ENCODE measurements at regions not wholly inside any gene's neighbourhood (a gene's known extent, or its start where the extent isn't known, plus 50 kb on each side); places are given as distances from the start of the nearest gene placed in this dataset.
"Not testable (repeated sequence)": the region's sequence is repeated elsewhere in the genome, so short reads cannot be mapped to it uniquely, and the experiment has no call there.

DNA sequence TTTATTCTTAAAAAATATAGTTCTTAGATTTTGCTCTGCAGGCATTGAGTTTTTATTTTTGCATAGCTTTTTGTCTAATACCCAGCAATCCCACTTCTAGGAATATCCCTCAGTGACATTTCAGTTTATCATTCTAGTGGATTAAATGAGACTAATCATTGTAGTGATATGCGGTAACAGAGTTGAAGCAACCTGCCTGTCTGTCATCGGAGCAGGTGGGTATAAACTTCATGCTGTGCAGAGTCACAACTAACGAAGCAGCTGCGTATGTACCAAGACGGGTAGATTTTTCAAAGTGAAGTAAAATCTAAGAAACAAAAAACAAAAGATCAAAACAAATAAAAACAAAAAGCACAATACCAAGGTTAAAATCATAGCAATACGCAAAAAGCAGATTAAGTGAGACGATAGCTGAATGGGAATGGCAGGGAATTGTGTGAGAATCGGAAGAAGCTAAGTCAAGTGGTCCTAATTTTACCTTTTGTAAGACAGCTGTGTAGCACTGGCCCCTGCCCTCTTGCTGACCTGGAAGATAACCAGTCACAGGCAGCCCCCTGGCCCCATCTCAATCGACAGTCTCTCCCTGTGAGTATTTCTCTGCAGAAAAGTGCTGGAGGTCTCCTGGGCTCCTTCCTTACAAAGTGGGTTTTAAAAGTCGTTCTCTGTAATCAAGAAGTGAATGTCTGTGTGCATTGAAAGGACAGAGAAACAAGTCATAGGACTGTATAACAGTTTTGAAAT is 169.2 kb downstream of the OR2B2 start:
- DNase-seq (ENCODE audit: low read depth), result no peak

DNA sequence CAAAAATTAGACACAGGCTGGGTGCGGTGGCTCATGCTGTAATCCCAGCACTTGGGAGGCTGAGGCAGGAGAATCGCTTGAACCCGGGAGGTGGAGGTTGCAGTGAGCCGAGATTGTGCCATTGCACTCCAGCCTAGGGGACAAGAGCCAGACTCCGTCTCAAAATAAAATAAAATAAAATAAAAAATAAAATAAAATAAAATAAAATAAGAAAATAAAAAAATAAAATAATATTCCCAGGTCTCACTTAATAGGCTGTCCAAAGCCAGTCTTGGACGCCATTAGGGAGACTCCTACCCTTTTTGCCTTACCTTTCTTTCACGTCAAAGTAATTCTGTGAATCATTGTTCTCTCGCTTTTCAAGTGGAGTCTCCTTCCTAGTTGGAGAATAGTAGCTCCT is 172.3 kb downstream of the OR2B2 start:
- DNase-seq (ENCODE audit: low read depth), result not testable (repeated sequence)

- no peak for DNase-seq (ENCODE audit: low read depth)
These were observed 175.5 kb downstream of the OR2B2 start for GRCh38 chr6:27736686-27737085.

GRCh38 chr6:27728442-27728841 is 183.8 kb downstream of the OR2B2 start:
- no peak for DNase-seq (ENCODE audit: low read depth)

GRCh38 chr6:27726619-27727023 is 185.6 kb downstream of the OR2B2 start:
- DNase-seq (ENCODE audit: low read depth), result no peak

GRCh38 chr6:27720607-27721580 is 191.3 kb downstream of the OR2B2 start:
- no peak for DNase-seq (ENCODE audit: low read depth)

- not testable (repeated sequence) for DNase-seq (ENCODE audit: low read depth)
These were observed 193.2 kb downstream of the OR2B2 start for GRCh38 chr6:27719039-27719438.

- no peak for DNase-seq (ENCODE audit: low read depth)
These were observed 205.8 kb downstream of the OR2B2 start for GRCh38 chr6:27706431-27706830.

- no peak for DNase-seq (ENCODE audit: low read depth)
These were observed 211.9 kb downstream of the OR2B2 start for GRCh38 chr6:27700337-27700736.

- DNase-seq (ENCODE audit: low read depth), result no peak
These were observed 217.7 kb downstream of the OR2B2 start for GRCh38 chr6:27694547-27694874.

GRCh38 chr6:27693766-27694546 is 218.2 kb downstream of the OR2B2 start:
- no peak for DNase-seq (ENCODE audit: low read depth)

GRCh38 chr6:27692133-27692532 is 219.2 kb upstream of the ZNF184 start:
- DNase-seq (ENCODE audit: low read depth), result not testable (repeated sequence)

GRCh38 chr6:27688014-27688586 is 215.2 kb upstream of the ZNF184 start:
- DNase-seq (ENCODE audit: low read depth), result peak; percentile 65

GRCh38 chr6:27687154-27688013 is 214.5 kb upstream of the ZNF184 start:
- peak; percentile 31 for DNase-seq (ENCODE audit: low read depth)

DNA sequence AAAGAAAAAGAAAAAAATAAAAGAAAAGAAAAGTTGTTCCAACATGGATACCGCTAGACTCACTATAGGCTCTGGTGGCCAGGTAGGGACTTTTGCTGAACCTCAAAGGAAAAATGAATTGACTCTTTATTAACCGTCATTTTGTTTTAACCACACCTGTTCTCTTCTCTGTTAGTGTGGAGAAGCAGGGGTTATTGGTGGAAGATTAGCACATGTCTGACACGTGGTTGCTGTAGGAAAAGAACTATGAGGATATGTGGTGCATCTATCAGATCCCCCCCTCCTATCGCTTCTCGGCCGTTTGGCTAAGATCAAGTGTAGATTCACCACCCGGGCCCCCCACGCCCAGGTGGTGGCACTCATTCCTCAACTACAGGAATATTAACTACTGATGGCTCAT is 212.4 kb upstream of the ZNF184 start:
- DNase-seq (ENCODE audit: low read depth), result no peak

- DNase-seq (ENCODE audit: low read depth), result peak; percentile 37
These were observed 211.6 kb upstream of the ZNF184 start for GRCh38 chr6:27684264-27685211.

GRCh38 chr6:27679964-27680694 is 207.2 kb upstream of the ZNF184 start:
- no peak for DNase-seq (ENCODE audit: low read depth)

- DNase-seq (ENCODE audit: low read depth), result no peak
These were observed 206.5 kb upstream of the ZNF184 start for GRCh38 chr6:27679308-27679963.

- no peak for DNase-seq (ENCODE audit: low read depth)
These were observed 205.6 kb upstream of the ZNF184 start for GRCh38 chr6:27678469-27678868.
